Mucosa of gallbladder (tissue), 1 donor: ENCODE measurements at regions not wholly inside any gene's neighbourhood (a gene's known extent, or its start where the extent isn't known, plus 50 kb on each side); places are given as distances from the start of the nearest gene placed in this dataset.
"Not testable (repeated sequence)": the region's sequence is repeated elsewhere in the genome, so short reads cannot be mapped to it uniquely, and the experiment has no call there.

Source experiments
- DNase-seq: peaks from one replicate; pipeline ENCODE4 v3.0.0-alpha.2; 2020; ENCODE audit warnings: low spot score
- donor health status: DM: no; HTN: no; CAD: no.

GRCh38 chr11:130550984-130551383 is 102.5 kb downstream of the ADAMTS15 start:
- DNase-seq, result no peak

GRCh38 chr11:130551388-130551787 is 102.9 kb downstream of the ADAMTS15 start:
- no peak for DNase-seq

GRCh38 chr11:130553306-130553705 is 104.9 kb downstream of the ADAMTS15 start:
- no peak for DNase-seq

- no peak for DNase-seq
Observed at GRCh38 chr11:130554241-130555055, 106.0 kb downstream of the ADAMTS15 start.

- peak; percentile 15 for DNase-seq
Observed at GRCh38 chr11:130555251-130555841, 106.9 kb downstream of the ADAMTS15 start.

- no peak for DNase-seq
Observed at GRCh38 chr11:130560000-130560780, 111.7 kb downstream of the ADAMTS15 start.

GRCh38 chr11:130560781-130561109 is 112.3 kb downstream of the ADAMTS15 start:
- no peak for DNase-seq

- DNase-seq, result no peak
Observed at GRCh38 chr11:130561441-130561881, 113.0 kb downstream of the ADAMTS15 start.

- DNase-seq, result no peak
Observed at GRCh38 chr11:130562549-130562948, 114.1 kb downstream of the ADAMTS15 start.

GRCh38 chr11:130566360-130566759 is 117.9 kb downstream of the ADAMTS15 start:
- DNase-seq, result not testable (repeated sequence)

GRCh38 chr11:130571519-130571918 is 123.1 kb downstream of the ADAMTS15 start:
- DNase-seq, result no peak

GRCh38 chr11:130571947-130572584 is 123.6 kb downstream of the ADAMTS15 start:
- no peak for DNase-seq

- no peak for DNase-seq
Observed at GRCh38 chr11:130573767-130574166, 125.3 kb downstream of the ADAMTS15 start.

GRCh38 chr11:130574740-130575139 is 126.3 kb downstream of the ADAMTS15 start:
- no peak for DNase-seq

- no peak for DNase-seq
Observed at GRCh38 chr11:130576146-130576545, 127.7 kb downstream of the ADAMTS15 start.

- no peak for DNase-seq
Observed at GRCh38 chr11:130578738-130579368, 130.4 kb downstream of the ADAMTS15 start.

- DNase-seq, result no peak
Observed at GRCh38 chr11:130580372-130580771, 131.9 kb downstream of the ADAMTS15 start.

GRCh38 chr11:130580891-130581492 is 132.5 kb downstream of the ADAMTS15 start:
- no peak for DNase-seq

GRCh38 chr11:130581646-130582045 is 133.2 kb downstream of the ADAMTS15 start:
- DNase-seq, result no peak

GRCh38 chr11:130582176-130582575 is 133.7 kb downstream of the ADAMTS15 start:
- DNase-seq, result no peak

GRCh38 chr11:130582981-130583380 is 134.5 kb downstream of the ADAMTS15 start:
- no peak for DNase-seq
